Mucosa of descending colon (tissue), 3 donors: ENCODE measurements at regions not wholly inside any gene's neighbourhood (a gene's known extent, or its start where the extent isn't known, plus 50 kb on each side); places are given as distances from the start of the nearest gene placed in this dataset.
"Not testable (repeated sequence)": the region's sequence is repeated elsewhere in the genome, so short reads cannot be mapped to it uniquely, and the experiment has no call there.

Source experiments
- ATAC-seq: fragments of 200-7000 bp; cut with Tn5 transposase; one replicate; pipeline ENCODE4 v1.9.1; 2020; ENCODE audit warnings: mild to moderate bottlenecking, moderate library complexity
- DNase-seq, 3 donors: peaks; one replicate each; pipeline ENCODE4 v3.0.0-alpha.2; 2020
- H3K36me3 ChIP-seq: fragments of 200-600 bp; one replicate; pipeline ENCODE4 v1.8.0; 2021; ENCODE audit warnings: low read depth, mild to moderate bottlenecking
- H3K4me1 ChIP-seq: fragments of 200-600 bp; one replicate; pipeline ENCODE4 v1.8.0; 2021; ENCODE audit warnings: low read depth, mild to moderate bottlenecking
- H3K4me3 ChIP-seq: fragments of 200-600 bp; one replicate; pipeline ENCODE4 v1.8.0; 2021; ENCODE audit warnings: mild to moderate bottlenecking
- H3K9me3 ChIP-seq: fragments of 200-600 bp; one replicate; pipeline ENCODE4 v1.8.0; 2021; ENCODE audit warnings: mild to moderate bottlenecking
- intact Hi-C, 2 donors: fragments of 100-400 bp; cut with DNase I in 1 of 2; cut with micrococcal nuclease in 1 of 2; formaldehyde crosslinking; loops; one replicate each; pipeline versions ENCODE4 v1.11.0 to v1.11.1; 2022; cut with DNase I, micrococcal nuclease
- TF ChIP-seq, protein P1 (sequence below): fragments of 200-600 bp; IDR thresholded peaks from one replicate; pipeline ENCODE4 v1.8.0; 2022; ENCODE audit warnings: antibody characterized with exemption, mild to moderate bottlenecking
- donor health status: DM: no; HTN: no; CAD: no; lungs with moderate emphysema.
- donor health status: DM: no; HTN: no; CAD: no.
- donor health status: DM: no; HTN: yes; CAD: no.

GRCh38 chr6:86017236-86017635 is 374.6 kb upstream of the SYNCRIP start:
- ATAC-seq (no peak), DNase-seq (no peak)
- H3K36me3 ChIP-seq, result no peaks in the 10 kb centered on the region
- H3K9me3 ChIP-seq, result peaks cover 7% of the 10 kb centered on the region
- H3K4me1 ChIP-seq, result no peaks in the 10 kb centered on the region
- intact Hi-C loops, result no loop called here
- TF ChIP-seq, protein P1, sequence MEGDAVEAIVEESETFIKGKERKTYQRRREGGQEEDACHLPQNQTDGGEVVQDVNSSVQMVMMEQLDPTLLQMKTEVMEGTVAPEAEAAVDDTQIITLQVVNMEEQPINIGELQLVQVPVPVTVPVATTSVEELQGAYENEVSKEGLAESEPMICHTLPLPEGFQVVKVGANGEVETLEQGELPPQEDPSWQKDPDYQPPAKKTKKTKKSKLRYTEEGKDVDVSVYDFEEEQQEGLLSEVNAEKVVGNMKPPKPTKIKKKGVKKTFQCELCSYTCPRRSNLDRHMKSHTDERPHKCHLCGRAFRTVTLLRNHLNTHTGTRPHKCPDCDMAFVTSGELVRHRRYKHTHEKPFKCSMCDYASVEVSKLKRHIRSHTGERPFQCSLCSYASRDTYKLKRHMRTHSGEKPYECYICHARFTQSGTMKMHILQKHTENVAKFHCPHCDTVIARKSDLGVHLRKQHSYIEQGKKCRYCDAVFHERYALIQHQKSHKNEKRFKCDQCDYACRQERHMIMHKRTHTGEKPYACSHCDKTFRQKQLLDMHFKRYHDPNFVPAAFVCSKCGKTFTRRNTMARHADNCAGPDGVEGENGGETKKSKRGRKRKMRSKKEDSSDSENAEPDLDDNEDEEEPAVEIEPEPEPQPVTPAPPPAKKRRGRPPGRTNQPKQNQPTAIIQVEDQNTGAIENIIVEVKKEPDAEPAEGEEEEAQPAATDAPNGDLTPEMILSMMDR, result no peak
- no peak overlapping the region for H3K4me3 ChIP-seq

- peaks cover 7% of the 10 kb centered on the region for H3K9me3 ChIP-seq
- DNase-seq, result no peak
- H3K36me3 ChIP-seq, result no peaks in the 10 kb centered on the region
- intact Hi-C loops, result no loop called here
- H3K4me3 ChIP-seq, result no peak overlapping the region
- ATAC-seq, result no peak
- H3K4me1 ChIP-seq, result no peaks in the 10 kb centered on the region
- TF ChIP-seq, protein P1, result no peak
These were observed 373.9 kb upstream of the SYNCRIP start for GRCh38 chr6:86016567-86016966.

GRCh38 chr6:86016077-86016476 is 373.4 kb upstream of the SYNCRIP start:
- Histone ChIP-seq H3K4me1 (no peaks in the 10 kb centered on the region), H3K9me3 (peaks cover 7% of the 10 kb centered on the region), H3K4me3 (no peak overlapping the region), H3K36me3 (no peaks in the 10 kb centered on the region)
- DNase-seq (no peak), ATAC-seq (no peak)
- TF ChIP-seq, protein P1, result no peak
- intact Hi-C loops, result no loop called here

DNA sequence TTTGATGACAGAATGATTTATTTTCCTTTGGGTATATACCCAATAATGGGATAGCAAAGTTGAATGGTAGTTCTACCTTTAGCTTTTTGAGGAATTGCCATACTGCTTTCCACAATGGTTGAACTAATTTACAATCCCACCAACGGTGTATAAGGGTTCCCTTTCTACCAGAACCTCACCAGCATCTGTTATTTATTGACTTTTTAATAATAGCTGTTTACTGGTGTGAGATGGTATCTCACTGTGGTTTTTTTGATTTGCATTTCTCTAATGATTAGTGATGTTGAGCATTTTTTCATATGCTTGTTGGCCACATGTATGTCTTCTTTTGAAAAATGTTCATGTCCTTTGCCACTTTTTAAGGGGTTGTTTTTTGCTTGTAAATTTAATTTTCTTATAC is 370.3 kb upstream of the SYNCRIP start:
- H3K4me3 ChIP-seq, H3K4me1 ChIP-seq, H3K9me3 ChIP-seq, H3K36me3 ChIP-seq, DNase-seq, ATAC-seq, intact Hi-C loops: not testable (repeated sequence)

- ATAC-seq (no peak), DNase-seq (no peak)
- TF ChIP-seq, protein P1, result no peak
- Histone ChIP-seq H3K4me3 (no peak overlapping the region), H3K36me3 (no peaks in the 10 kb centered on the region), H3K4me1 (no peaks in the 10 kb centered on the region), H3K9me3 (peaks cover 2% of the 10 kb centered on the region)
- intact Hi-C loops, result no loop called here
These were observed 368.5 kb upstream of the SYNCRIP start for GRCh38 chr6:86010915-86011786.

DNA sequence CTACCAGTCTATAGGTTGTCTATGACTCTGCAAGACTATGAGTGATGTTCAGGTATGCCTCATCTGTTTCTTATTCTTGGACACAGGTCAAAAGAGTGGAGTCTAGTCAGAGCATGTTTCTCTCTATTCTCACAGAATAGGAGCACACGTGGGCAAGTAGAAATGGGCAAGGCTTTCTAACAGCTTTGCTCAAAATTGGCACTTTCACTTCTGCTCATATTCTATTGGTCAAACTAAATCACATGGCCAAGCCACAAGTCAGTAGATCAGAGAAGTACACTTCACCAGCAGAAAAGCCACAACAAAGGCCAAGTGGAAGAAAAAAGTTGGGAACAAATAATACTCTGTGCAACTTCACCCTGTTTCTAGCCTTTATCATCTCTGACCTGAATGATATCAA is 354.5 kb upstream of the SYNCRIP start:
- H3K9me3 ChIP-seq, result peaks cover 11% of the 10 kb centered on the region
- no peaks in the 10 kb centered on the region for H3K4me1 ChIP-seq
- TF ChIP-seq, protein P1, result no peak
- no peak overlapping the region for H3K4me3 ChIP-seq
- H3K36me3 ChIP-seq, result no peaks in the 10 kb centered on the region
- ATAC-seq (no peak), DNase-seq (no peak)
- intact Hi-C loops, result no loop called here
